H1 (cell line): ENCODE measurements at regions not wholly inside any gene's neighbourhood (a gene's known extent, or its start where the extent isn't known, plus 50 kb on each side); places are given as distances from the start of the nearest gene placed in this dataset.

ENCODE experiments used
- CTCF ChIA-PET: fragments of 300-600 bp; sonication (Branson Sonifier 250); formaldehyde crosslinking; loops from one replicate; lab custom pipeline; 2021; ENCODE audit not compliant: partially characterized antibody; lab: Charles Lee
- POLR2A ChIA-PET: fragments of 300-600 bp; sonication (Branson Sonifier 250); formaldehyde crosslinking; loops from one replicate; lab custom pipeline; 2021; ENCODE audit warnings: inconsistent platforms; ENCODE audit not compliant: partially characterized antibody; lab: Charles Lee
- DNase-seq, 2 experiments: peaks; one replicate each; pipeline versions ENCODE4 v3.0.0 to v3.0.0-alpha.2; 2010 to 2022; ENCODE audit warnings: low spot score in 2 of 2, low read depth in 1 of 2, mixed read lengths in 1 of 2
- FAIRE-seq: peaks from 2 replicates; lab custom pipeline; 2011; peaks lifted over from hg19 to GRCh38; lab: Jason Lieb, UNC
- H2AFZ ChIP-seq: 2 replicates; pipeline ENCODE4 v1.8.1; 2012; ENCODE audit warnings: low read length, inconsistent platforms
- H2AK5ac ChIP-seq: 2 replicates; pipeline ENCODE4 v1.6.1; 2013; ENCODE audit warnings: low read depth, low read length
- H2BK120ac ChIP-seq: replicated peaks from 2 replicates; pipeline ENCODE3; 2013; ENCODE audit warnings: low read depth, low read length, inconsistent platforms
- H2BK12ac ChIP-seq: 2 replicates; pipeline ENCODE4 v1.6.1; 2013; ENCODE audit warnings: low read depth, low read length
- H2BK15ac ChIP-seq: 2 replicates; pipeline ENCODE4 v1.6.1; 2013; ENCODE audit warnings: low read length
- H2BK20ac ChIP-seq: 2 replicates; pipeline ENCODE4 v1.6.1; 2013; ENCODE audit warnings: low read length
- H2BK5ac ChIP-seq: 2 replicates; pipeline ENCODE4 v1.6.1; 2013; ENCODE audit warnings: low read depth, low read length
- H3K14ac ChIP-seq: 2 replicates; pipeline ENCODE4 v1.6.1; 2013; ENCODE audit warnings: inconsistent platforms; ENCODE audit not compliant: insufficient read length
- H3K18ac ChIP-seq: 2 replicates; pipeline ENCODE4 v1.6.1; 2013; ENCODE audit warnings: low read length; ENCODE audit errors: extremely low read depth
- H3K23ac ChIP-seq: 2 replicates; pipeline ENCODE4 v1.6.1; 2013; ENCODE audit warnings: inconsistent platforms; ENCODE audit not compliant: insufficient read length
- H3K23me2 ChIP-seq: 2 replicates; pipeline ENCODE4 v1.6.1; 2013; ENCODE audit warnings: low read depth, low read length
- H3K27ac ChIP-seq: 2 replicates; pipeline ENCODE4 v1.6.1; 2011; ENCODE audit warnings: low read depth, low read length, inconsistent platforms
- H3K27me3 ChIP-seq, 4 experiments: replicated peaks in 1 of 4; 1 replicate in 1 of 4; 2 replicates in 3 of 4; pipeline versions ENCODE4 v1.6.1 to v1.8.1; 2011 to 2013; ENCODE audit warnings: low read length in 3 of 4, mild to moderate bottlenecking in 3 of 4, inconsistent platforms in 2 of 4, mixed read lengths in 2 of 4, moderate library complexity in 1 of 4; ENCODE audit not compliant: control insufficient read depth in 3 of 4, insufficient read depth in 3 of 4; ENCODE audit errors: extremely low read depth in 1 of 4
- H3K36me3 ChIP-seq, 4 experiments: 2 replicates each; pipeline versions ENCODE4 v1.6.1 to v1.8.1; 2011 to 2013; ENCODE audit warnings: mild to moderate bottlenecking in 4 of 4, low read length in 3 of 4, moderate library complexity in 2 of 4, control low read depth in 1 of 4, inconsistent platforms in 1 of 4; ENCODE audit not compliant: insufficient read depth in 4 of 4, control insufficient read depth in 2 of 4
- H3K4ac ChIP-seq: replicated peaks from 2 replicates; pipeline ENCODE3; 2013; ENCODE audit warnings: low read length, low read depth, mixed read lengths, inconsistent platforms; ENCODE audit not compliant: insufficient read length
- H3K4me1 ChIP-seq, 4 experiments: replicated peaks in 1 of 4; 1 replicate in 1 of 4; 2 replicates in 3 of 4; pipeline versions ENCODE4 v1.6.1 to v1.8.1; 2011 to 2013; ENCODE audit warnings: low read length in 3 of 4, inconsistent platforms in 2 of 4, mixed read lengths in 1 of 4; ENCODE audit not compliant: insufficient read depth in 4 of 4, control insufficient read depth in 3 of 4
- H3K4me2 ChIP-seq, 2 experiments: 2 replicates each; pipeline versions ENCODE4 v1.6.1 to v1.8.1; 2011 to 2013; ENCODE audit warnings: low read depth in 2 of 2, low read length in 2 of 2, control low read depth in 1 of 2, inconsistent platforms in 1 of 2, mild to moderate bottlenecking in 1 of 2; ENCODE audit not compliant: insufficient read depth in 1 of 2
- H3K4me3 ChIP-seq, 4 experiments: fragments of 200-600, 300-600 bp in 1 of 4; sonication (generic), shearing (Covaris generic), sonication (Bioruptor Twin) in 1 of 4; 2 replicates each; pipeline versions ENCODE4 v1.5.1 to v1.8.1; 2011 to 2016; ENCODE audit warnings: low read length in 4 of 4, low read depth in 3 of 4, control low read depth in 2 of 4, inconsistent platforms in 2 of 4, mild to moderate bottlenecking in 2 of 4, mixed read lengths in 1 of 4, moderate library complexity in 1 of 4; ENCODE audit not compliant: insufficient read depth in 2 of 4; ENCODE audit errors: extremely low read depth in 1 of 4
- H3K56ac ChIP-seq: replicated peaks from 2 replicates; pipeline ENCODE3; 2013; ENCODE audit warnings: low read depth, mild to moderate bottlenecking, mixed read lengths, low read length, inconsistent platforms; ENCODE audit not compliant: insufficient read length
- H3K79me1 ChIP-seq: 2 replicates; pipeline ENCODE4 v1.6.1; 2013; ENCODE audit warnings: low read depth, low read length, control low read depth
- H3K79me2 ChIP-seq, 2 experiments: 2 replicates each; pipeline versions ENCODE4 v1.6.1 to v1.8.1; 2012 to 2013; ENCODE audit warnings: low read length in 2 of 2, mild to moderate bottlenecking in 2 of 2, inconsistent platforms in 1 of 2; ENCODE audit not compliant: insufficient read depth in 2 of 2, control insufficient read depth in 1 of 2
- H3K9ac ChIP-seq, 4 experiments: replicated peaks in 1 of 4; 1 replicate in 1 of 4; 2 replicates in 3 of 4; pipeline versions ENCODE4 v1.6.1 to v1.8.1; 2011 to 2013; ENCODE audit warnings: low read depth in 3 of 4, low read length in 3 of 4, control low read depth in 2 of 4, mild to moderate bottlenecking in 2 of 4, moderate library complexity in 2 of 4, inconsistent platforms in 1 of 4; ENCODE audit errors: extremely low read depth in 1 of 4
- H3K9me3 ChIP-seq, 2 experiments: 2 replicates each; pipeline versions ENCODE4 v1.6.1 to v1.8.1; 2012 to 2013; ENCODE audit warnings: mild to moderate bottlenecking in 2 of 2, moderate library complexity in 2 of 2, control low read depth in 1 of 2, inconsistent platforms in 1 of 2, low read depth in 1 of 2, low read length in 1 of 2, mixed read lengths in 1 of 2; ENCODE audit not compliant: insufficient read depth in 2 of 2
- H4K20me1 ChIP-seq, 2 experiments: replicated peaks in 1 of 2; 2 replicates each; pipeline versions ENCODE3 to v1.8.1; 2011 to 2013; ENCODE audit warnings: inconsistent platforms in 2 of 2, low read length in 2 of 2, mild to moderate bottlenecking in 1 of 2; ENCODE audit not compliant: insufficient read depth in 2 of 2, control insufficient read depth in 1 of 2
- H4K5ac ChIP-seq: 2 replicates; pipeline ENCODE4 v1.6.1; 2013; ENCODE audit warnings: low read length, low read depth, mixed read lengths, inconsistent platforms; ENCODE audit not compliant: insufficient read length
- H4K8ac ChIP-seq: 2 replicates; pipeline ENCODE4 v1.8.0; 2013; ENCODE audit warnings: mild to moderate bottlenecking, moderate library complexity, low read length, inconsistent platforms; ENCODE audit not compliant: insufficient read depth; ENCODE audit errors: extremely low read depth
- H4K91ac ChIP-seq: replicated peaks from 2 replicates; pipeline ENCODE3; 2013; ENCODE audit warnings: low read length, mixed read lengths, inconsistent platforms; ENCODE audit not compliant: insufficient read length
- BACH1 ChIP-seq: IDR thresholded peaks from 2 replicates; pipeline ENCODE4 v1.6.1; 2012; ENCODE audit warnings: low read length, improper control_type of control experiment
- CHD2 ChIP-seq: IDR thresholded peaks from 2 replicates; pipeline ENCODE4 v1.6.1; 2012; ENCODE audit warnings: low read length, improper control_type of control experiment
- EGR1 ChIP-seq: IDR thresholded peaks from 2 replicates; pipeline ENCODE4 v1.6.1; 2011; ENCODE audit warnings: low read depth, low read length, borderline replicate concordance
- JUN ChIP-seq: IDR thresholded peaks from 2 replicates; pipeline ENCODE4 v1.6.1; 2011; ENCODE audit warnings: low read depth, mild to moderate bottlenecking, improper control_type of control experiment, low read length
- JUND ChIP-seq: IDR thresholded peaks from 2 replicates; pipeline ENCODE4 v1.6.1; 2011; ENCODE audit warnings: mild to moderate bottlenecking, improper control_type of control experiment, low read length
- KDM4A ChIP-seq: IDR thresholded peaks from one replicate; pipeline ENCODE4 v1.7.1; 2012; ENCODE audit warnings: low read depth, mild to moderate bottlenecking, moderate library complexity, low read length, inconsistent platforms; ENCODE audit not compliant: severe bottlenecking
- KDM5A ChIP-seq: fragments of 200-600 bp; IDR thresholded peaks from 2 replicates; pipeline ENCODE4 v1.7.1; 2012; ENCODE audit warnings: mild to moderate bottlenecking, low read length, inconsistent platforms, mixed read lengths
- SAP30 ChIP-seq: fragments of 300-600 bp; sonication (generic); IDR thresholded peaks from 2 replicates; pipeline ENCODE4 v1.7.1; 2012; ENCODE audit warnings: low read length, moderate library complexity, mild to moderate bottlenecking, inconsistent platforms; ENCODE audit not compliant: insufficient read depth, insufficient replicate concordance
- SIN3A ChIP-seq, 2 experiments: IDR thresholded peaks in 1 of 2; conservative IDR thresholded peaks in 1 of 2; 2 replicates each; pipeline ENCODE4 v1.6.1; 2011 to 2012; ENCODE audit warnings: low read length in 2 of 2, improper control_type of control experiment in 1 of 2, low read depth in 1 of 2, mild to moderate bottlenecking in 1 of 2
- SP4 ChIP-seq: IDR thresholded peaks from 2 replicates; pipeline ENCODE4 v1.6.1; 2012; ENCODE audit warnings: low read length, inconsistent platforms
- SUZ12 ChIP-seq: fragments of 200-600 bp; sonication (generic); IDR thresholded peaks from 2 replicates; pipeline ENCODE4 v1.6.1; 2012; ENCODE audit warnings: mild to moderate bottlenecking, inconsistent platforms, low read length, moderate library complexity, mixed read lengths
- TEAD4 ChIP-seq: IDR thresholded peaks from 2 replicates; pipeline ENCODE4 v1.6.1; 2012; ENCODE audit warnings: low read depth, low read length, inconsistent platforms, mixed read lengths
- WGBS, 2 experiments: shearing (Covaris generic) in 1 of 2; methylation state at CpG; one replicate each; pipeline versions ENCODE4 v1.1.6 to v1.1.7; 2013 to 2015; ENCODE audit warnings: low lambda C conversion rate in 2 of 2, mixed read lengths in 2 of 2, inconsistent platforms in 1 of 2, low coverage in 1 of 2, missing lambda C conversion rate in 1 of 2; ENCODE audit not compliant: insufficient replicate concordance in 2 of 2, insufficient coverage in 1 of 2, insufficient read length in 1 of 2; ENCODE audit errors: extremely low coverage in 1 of 2, missing lambda C conversion rate in 1 of 2; 5-methylcytosine and 5-hydroxymethylcytosine counted together
- TF ChIP-seq, protein P1 (sequence below): IDR thresholded peaks from 2 replicates; pipeline ENCODE4 v1.6.1; 2011; ENCODE audit warnings: low read length, improper control_type of control experiment

DNA sequence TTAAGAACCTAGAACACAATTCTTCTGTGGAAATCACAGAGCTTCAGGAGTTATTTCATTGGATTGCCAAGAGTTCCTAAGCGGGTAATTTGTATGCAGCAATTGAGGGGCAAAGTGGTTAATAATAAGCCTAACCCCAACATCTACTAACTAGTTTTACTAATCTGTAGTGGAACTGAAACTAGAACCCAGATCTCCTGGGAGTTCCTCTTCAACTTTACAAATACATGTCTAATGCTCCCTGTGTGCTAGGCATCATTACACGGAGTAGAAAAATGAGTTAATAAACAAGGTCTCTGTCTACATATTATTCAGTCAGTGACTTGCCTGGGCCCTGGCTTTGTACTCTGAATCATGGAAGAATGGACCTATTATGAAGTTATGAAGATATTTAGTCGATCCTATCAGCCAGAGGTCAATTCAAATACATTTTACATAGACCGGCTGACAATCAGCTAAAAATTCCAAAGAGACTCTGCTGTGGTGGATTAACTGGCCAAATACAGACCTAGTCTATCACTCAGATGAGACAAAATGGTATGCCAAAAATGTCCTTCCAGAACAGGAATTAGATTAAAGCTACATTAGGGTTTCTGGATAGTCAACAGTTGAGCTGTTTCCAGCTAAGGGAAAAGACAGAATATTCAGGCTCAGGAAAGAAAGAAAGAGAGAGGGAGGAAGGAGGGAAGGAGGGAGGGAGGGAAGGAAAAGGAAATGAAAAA is 326.0 kb downstream of the FBXW7 start:
- Histone ChIP-seq H2BK20ac (no peak overlapping the region), H3K4ac (no peak overlapping the region), H4K91ac (no peak overlapping the region), H3K27me3 (no peaks in the 10 kb centered on the region), H3K4me2 (no peak overlapping the region), H2BK5ac (no peak overlapping the region), H3K18ac (no peak overlapping the region), H3K27ac (no peak overlapping the region), H3K23ac (no peak overlapping the region), H3K14ac (no peak overlapping the region), H4K20me1 (no peaks in the 10 kb centered on the region), H3K23me2 (no peaks in the 10 kb centered on the region), H3K9ac (no peak overlapping the region), H4K8ac (no peak overlapping the region), H3K56ac (no peak overlapping the region), H2AFZ (no peak overlapping the region), H3K4me3 (no peak overlapping the region), H3K36me3 (no peaks in the 10 kb centered on the region), H2AK5ac (no peak overlapping the region), H2BK120ac (no peak overlapping the region), H3K79me1 (no peaks in the 10 kb centered on the region), H3K4me1 (peaks cover 0 to 6% (median 0%) of the 10 kb centered on the region in 4 experiments; a peak in 1 of 7 replicates), H2BK15ac (no peak overlapping the region), H3K79me2 (no peaks in the 10 kb centered on the region), H2BK12ac (no peak overlapping the region), H3K9me3 (no peaks in the 10 kb centered on the region), H4K5ac (no peak overlapping the region)
- no peak for FAIRE-seq
- ChIA-PET CTCF (interaction anchor here (0.5 to 1.1 kb wide), 5 partner anchors 12 to 1109 kb away, joined by 3 read pairs; no protein-coding TSS in a partner anchor), POLR2A (no interaction called here)
- DNase-seq = no peak
- 92% methylated on average over 4 of the region's 4 CpGs; no CpG with 5 or more reads in 1 of the 2 experiments for WGBS, 2 experiments
- TF ChIP-seq KDM5A (no peak), BACH1 (no peak), EGR1 (no peak), KDM4A (no peak), SAP30 (no peak), JUN (no peak), SUZ12 (no peak), CHD2 (no peak), SP4 (no peak), TEAD4 (no peak), JUND (no peak), SIN3A (conservative IDR thresholded peaks at IDR 0.05 in 1 of 2, IDR thresholded peaks at IDR 0.05 in 1 of 2; ENCODE audit: low read depth in 1 of 2, low read length in 2 of 2) (no peak)
- TF ChIP-seq, protein P1, sequence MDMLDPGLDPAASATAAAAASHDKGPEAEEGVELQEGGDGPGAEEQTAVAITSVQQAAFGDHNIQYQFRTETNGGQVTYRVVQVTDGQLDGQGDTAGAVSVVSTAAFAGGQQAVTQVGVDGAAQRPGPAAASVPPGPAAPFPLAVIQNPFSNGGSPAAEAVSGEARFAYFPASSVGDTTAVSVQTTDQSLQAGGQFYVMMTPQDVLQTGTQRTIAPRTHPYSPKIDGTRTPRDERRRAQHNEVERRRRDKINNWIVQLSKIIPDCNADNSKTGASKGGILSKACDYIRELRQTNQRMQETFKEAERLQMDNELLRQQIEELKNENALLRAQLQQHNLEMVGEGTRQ = no peak
